SK-N-SH treated with all-trans-retinoic acid at 6 μM for 48 hours (cell line): ENCODE measurements at regions not wholly inside any gene's neighbourhood (a gene's known extent, or its start where the extent isn't known, plus 50 kb on each side); places are given as distances from the start of the nearest gene placed in this dataset.

Experiments used
- ARNTL ChIP-seq: fragments of 450-650 bp; formaldehyde crosslinking; IDR thresholded peaks from 2 replicates; pipeline ENCODE4 v1.5.0; 2020; ENCODE audit warnings: low read depth, mild to moderate bottlenecking, moderate library complexity, borderline replicate concordance
- CREB5 ChIP-seq: fragments of 250-450 bp; sonication (Bioruptor Pico); IDR thresholded peaks from 2 replicates; pipeline ENCODE4 v1.5.1; 2020; ENCODE audit warnings: low read depth, mild to moderate bottlenecking, moderate library complexity
- ESRRG ChIP-seq: fragments of 250-450 bp; sonication (Bioruptor Pico); IDR thresholded peaks from 2 replicates; pipeline ENCODE4 v1.6.1; 2021; ENCODE audit warnings: mild to moderate bottlenecking
- PATZ1 ChIP-seq: fragments of 250-450 bp; sonication (Bioruptor Pico); IDR thresholded peaks from 2 replicates; pipeline ENCODE4 v1.8.0; 2020; ENCODE audit warnings: mild to moderate bottlenecking, moderate library complexity, borderline replicate concordance
- POU6F1 ChIP-seq: fragments of 250-450 bp; sonication (Bioruptor Pico); IDR thresholded peaks from 2 replicates; pipeline ENCODE4 v1.8.0; 2021; ENCODE audit warnings: low read depth, mild to moderate bottlenecking, moderate library complexity, borderline replicate concordance
- PPARA ChIP-seq: fragments of 250-450 bp; sonication (Bioruptor Pico); IDR thresholded peaks from 2 replicates; pipeline ENCODE4 v1.5.0; 2020; ENCODE audit warnings: mild to moderate bottlenecking, borderline replicate concordance
- RARB ChIP-seq: fragments of 250-450 bp; sonication (Bioruptor Pico); IDR thresholded peaks from 2 replicates; pipeline ENCODE4 v1.8.0; 2021; ENCODE audit warnings: mild to moderate bottlenecking, moderate library complexity
- SNAI2 ChIP-seq: fragments of 250-450 bp; sonication (Bioruptor Pico); IDR thresholded peaks from 2 replicates; pipeline ENCODE4 v1.5.0; 2020; ENCODE audit warnings: mild to moderate bottlenecking, moderate library complexity
- ZFP3 ChIP-seq: fragments of 250-450 bp; sonication (Bioruptor Pico); IDR thresholded peaks from 2 replicates; pipeline ENCODE4 v1.5.0; 2020; ENCODE audit warnings: mild to moderate bottlenecking, moderate library complexity
- ZFP30 ChIP-seq: fragments of 450-650 bp; formaldehyde crosslinking; IDR thresholded peaks from 2 replicates; pipeline ENCODE4 v1.5.0; 2022; ENCODE audit warnings: mild to moderate bottlenecking, moderate library complexity
- ZNF565 ChIP-seq: fragments of 450-650 bp; formaldehyde crosslinking; conservative IDR thresholded peaks from 2 replicates; pipeline ENCODE4 v1.5.0; 2020; ENCODE audit warnings: low read depth, mild to moderate bottlenecking, moderate library complexity

GRCh38 chr15:81433462-81433861 is 59.4 kb upstream of the TMC3 start:
- TF ChIP-seq CREB5 (CRISPR knock-in tag) (no peak), PATZ1 (no peak), ARNTL (no peak), RARB (no peak), ZFP3 (no peak), POU6F1 (CRISPR knock-in tag) (no peak), PPARA (no peak), SNAI2 (CRISPR knock-in tag) (no peak), ESRRG (CRISPR knock-in tag) (no peak), ZNF565 (CRISPR knock-in tag) (no peak), ZFP30 (CRISPR knock-in tag) (no peak)
